Liver (tissue), 8 donors: ENCODE measurements at regions not wholly inside any gene's neighbourhood (a gene's known extent, or its start where the extent isn't known, plus 50 kb on each side); places are given as distances from the start of the nearest gene placed in this dataset.

Experiments used
- DNase-seq: peaks from one replicate; pipeline ENCODE4 v3.0.0-alpha.2; 2017; ENCODE audit warnings: low spot score
- H3K27ac ChIP-seq, 2 donors: one replicate each; pipeline ENCODE4 v1.7.0; 2013; ENCODE audit warnings: inconsistent platforms in 2 of 2, low read length in 2 of 2, control low read depth in 1 of 2, low read depth in 1 of 2, mild to moderate bottlenecking in 1 of 2
- H3K27me3 ChIP-seq, 4 donors: one replicate each; pipeline versions ENCODE4 v1.6.1 to v1.7.0; 2013; ENCODE audit warnings: low read length in 3 of 4, inconsistent platforms in 1 of 4, mild to moderate bottlenecking in 1 of 4, moderate library complexity in 1 of 4; ENCODE audit not compliant: control insufficient read depth in 4 of 4, insufficient read depth in 4 of 4
- H3K36me3 ChIP-seq, 4 donors: one replicate each; pipeline versions ENCODE4 v1.6.1 to v1.7.0; 2013; ENCODE audit warnings: low read length in 3 of 4, mild to moderate bottlenecking in 3 of 4, low read depth in 1 of 4, moderate library complexity in 1 of 4; ENCODE audit not compliant: control insufficient read depth in 4 of 4, insufficient read depth in 3 of 4
- H3K4me1 ChIP-seq, 4 donors: one replicate each; pipeline versions ENCODE4 v1.6.1 to v1.7.0; 2013; ENCODE audit warnings: low read length in 3 of 4, mild to moderate bottlenecking in 3 of 4, moderate library complexity in 1 of 4; ENCODE audit not compliant: control insufficient read depth in 4 of 4, insufficient read depth in 4 of 4
- H3K4me3 ChIP-seq, 3 donors: one replicate each; pipeline versions ENCODE4 v1.6.1 to v1.7.0; 2013; ENCODE audit warnings: low read length in 3 of 3, control low read depth in 1 of 3, low read depth in 1 of 3, mild to moderate bottlenecking in 1 of 3
- H3K9ac ChIP-seq, 2 donors: one replicate each; pipeline ENCODE4 v1.7.0; 2013; ENCODE audit warnings: low read length in 2 of 2, mild to moderate bottlenecking in 2 of 2, moderate library complexity in 2 of 2, control low read depth in 1 of 2, low read depth in 1 of 2
- H3K9me3 ChIP-seq, 4 donors: one replicate each; pipeline versions ENCODE4 v1.6.1 to v1.7.0; 2013; ENCODE audit warnings: low read length in 3 of 4; ENCODE audit not compliant: control insufficient read depth in 4 of 4
- ATF3 ChIP-seq: IDR thresholded peaks from 2 replicates; pipeline ENCODE4 v1.6.1; 2016; ENCODE audit warnings: antibody characterized with exemption
- CTCF ChIP-seq: fragments of 150-350 bp; IDR thresholded peaks from 2 replicates; pipeline ENCODE4 v1.5.1; 2017; ENCODE audit warnings: improper control_type of control experiment, low read depth, low read length; ENCODE audit not compliant: missing input control
- EGR1 ChIP-seq, 2 donors: IDR thresholded peaks; 2 replicates each; pipeline ENCODE4 v1.6.1; 2016 to 2018; ENCODE audit warnings: antibody characterized with exemption in 2 of 2, low read depth in 2 of 2
- FOXA1 ChIP-seq: IDR thresholded peaks from 2 replicates; pipeline ENCODE4 v1.6.1; 2016; ENCODE audit warnings: antibody characterized with exemption
- FOXA2 ChIP-seq: IDR thresholded peaks from 2 replicates; pipeline ENCODE4 v1.6.1; 2016; ENCODE audit warnings: antibody characterized with exemption
- GABPA ChIP-seq, 2 donors: IDR thresholded peaks in 1 of 2; conservative IDR thresholded peaks in 1 of 2; 2 replicates each; pipeline ENCODE4 v1.6.1; 2016; ENCODE audit warnings: antibody characterized with exemption in 2 of 2, mild to moderate bottlenecking in 1 of 2, moderate library complexity in 1 of 2
- HNF4A ChIP-seq, 2 donors: conservative IDR thresholded peaks; 2 replicates each; pipeline ENCODE4 v1.6.1; 2016; ENCODE audit warnings: antibody characterized with exemption in 2 of 2, mild to moderate bottlenecking in 2 of 2
- HNF4G ChIP-seq: IDR thresholded peaks from 2 replicates; pipeline ENCODE4 v1.6.1; 2016; ENCODE audit warnings: antibody characterized with exemption
- JUND ChIP-seq, 2 donors: IDR thresholded peaks; 2 replicates each; pipeline ENCODE4 v1.6.1; 2016; ENCODE audit warnings: antibody characterized with exemption in 2 of 2
- MAX ChIP-seq: IDR thresholded peaks from 2 replicates; pipeline ENCODE4 v1.6.1; 2016; ENCODE audit warnings: antibody characterized with exemption
- NR2F2 ChIP-seq: IDR thresholded peaks from 2 replicates; pipeline ENCODE4 v1.6.1; 2016; ENCODE audit warnings: antibody characterized with exemption
- RAD21 ChIP-seq, 2 donors: IDR thresholded peaks; 2 replicates each; pipeline ENCODE4 v1.6.1; 2016; ENCODE audit warnings: antibody characterized with exemption in 2 of 2, mild to moderate bottlenecking in 2 of 2
- REST ChIP-seq: IDR thresholded peaks from 2 replicates; pipeline ENCODE4 v1.6.1; 2016; ENCODE audit warnings: antibody characterized with exemption, mild to moderate bottlenecking
- RXRA ChIP-seq, 2 donors: IDR thresholded peaks; 2 replicates each; pipeline ENCODE4 v1.6.1; 2017 to 2018; ENCODE audit warnings: antibody characterized with exemption in 2 of 2, mild to moderate bottlenecking in 1 of 2
- SP1 ChIP-seq: IDR thresholded peaks from 2 replicates; pipeline ENCODE4 v1.6.1; 2018; ENCODE audit warnings: antibody characterized with exemption, mild to moderate bottlenecking
- TAF1 ChIP-seq: conservative IDR thresholded peaks from 2 replicates; pipeline ENCODE4 v1.6.1; 2016; ENCODE audit warnings: antibody characterized with exemption, mild to moderate bottlenecking
- YY1 ChIP-seq: IDR thresholded peaks from 2 replicates; pipeline ENCODE4 v1.6.1; 2016; ENCODE audit warnings: antibody characterized with exemption, mild to moderate bottlenecking
- ZBTB33 ChIP-seq: IDR thresholded peaks from 2 replicates; pipeline ENCODE4 v1.6.1; 2016; ENCODE audit warnings: antibody characterized with exemption
- WGBS: extraction: QIAGEN DNeasy Blood & Tissue Kit; methylation state at CpG from one replicate; pipeline ENCODE4 v1.1.7; 2013; 5-methylcytosine and 5-hydroxymethylcytosine counted together
- donor health status: healthy.
- donor health status: healthy.
- donor health status: healthy.
- donor health status: healthy.
- donor health status: healthy.

- peaks cover 8 to 48% (median 30%) of the 10 kb centered on the region in 4 donors for H3K4me1 ChIP-seq
- H3K4me3 ChIP-seq: no peak overlapping the region
- no peak for DNase-seq
- no peak overlapping the region for H3K9ac ChIP-seq
- H3K9me3 ChIP-seq: no peaks in the 10 kb centered on the region
- H3K27ac ChIP-seq: no peak overlapping the region
- no peaks in the 10 kb centered on the region for H3K27me3 ChIP-seq
- 78% methylated on average over 16 of the region's 16 CpGs for WGBS
- no peak for TF ChIP-seq JUND (IDR thresholded peaks at IDR 0.05)
- TF ChIP-seq FOXA1: no peak
- no peak for TF ChIP-seq SP1
- TF ChIP-seq TAF1: no peak
- no peak for TF ChIP-seq FOXA2
- no peak for TF ChIP-seq RXRA (IDR thresholded peaks at IDR 0.05)
- no peak for TF ChIP-seq HNF4A (conservative IDR thresholded peaks at IDR 0.05)
- no peak for TF ChIP-seq YY1
- TF ChIP-seq NR2F2: no peak
- TF ChIP-seq MAX: no peak
- H3K36me3 ChIP-seq: peaks cover 0 to 2% (median 0%) of the 10 kb centered on the region in 4 donors
Observed at GRCh38 chr7:130990178-130990832, 256.3 kb upstream of the KLF14 start.

- WGBS: 78% methylated on average over 11 of the region's 11 CpGs
- DNase-seq: no peak
- H3K27ac ChIP-seq: peak overlapping the region; percentile 68 to 81
- peak overlapping the region in 1 of 2 donors; percentile 17 for H3K9ac ChIP-seq
- TF ChIP-seq SP1: no peak
- TF ChIP-seq HNF4G: no peak
- no peak for TF ChIP-seq HNF4A (conservative IDR thresholded peaks at IDR 0.05)
- TF ChIP-seq REST: no peak
- TF ChIP-seq RAD21 (IDR thresholded peaks at IDR 0.05): no peak
- no peak for TF ChIP-seq EGR1 (IDR thresholded peaks at IDR 0.05; ENCODE audit: low read depth in 2 of 2)
- no peak for TF ChIP-seq FOXA1
- TF ChIP-seq ZBTB33: no peak
- no peak for TF ChIP-seq NR2F2
- no peak for TF ChIP-seq GABPA (IDR thresholded peaks at IDR 0.05 in 1 of 2, conservative IDR thresholded peaks at IDR 0.05 in 1 of 2)
- no peak for TF ChIP-seq ATF3
- TF ChIP-seq CTCF: no peak
- H3K9me3 ChIP-seq: no peaks in the 10 kb centered on the region
- H3K4me3 ChIP-seq: no peak overlapping the region
- H3K36me3 ChIP-seq: peaks cover 0 to 2% (median 0%) of the 10 kb centered on the region in 4 donors
- peaks cover 14 to 46% (median 34%) of the 10 kb centered on the region in 4 donors for H3K4me1 ChIP-seq
- no peaks in the 10 kb centered on the region for H3K27me3 ChIP-seq
Observed at GRCh38 chr7:130993671-130994365, 259.8 kb upstream of the KLF14 start.
